OCI-LY3 (cell line): ENCODE measurements at regions not wholly inside any gene's neighbourhood (a gene's known extent, or its start where the extent isn't known, plus 50 kb on each side); places are given as distances from the start of the nearest gene placed in this dataset.

ENCODE experiments used
- CTCF ChIP-seq: fragments of 200-600, 300-600 bp; sonication (generic); IDR thresholded peaks from 2 replicates; pipeline ENCODE4 v1.5.1; 2014; ENCODE audit warnings: antibody characterized with exemption, low read length, low read depth
- EZH2phosphoT487 ChIP-seq: fragments of 200-600 bp; shearing (Covaris generic); IDR thresholded peaks from 2 replicates; pipeline ENCODE4 v1.6.1; 2018; ENCODE audit warnings: antibody characterized with exemption, mixed run types, low read depth

GRCh38 chr5:89452081-89452480 is 569.1 kb upstream of the MEF2C start:
- TF ChIP-seq CTCF (no peak), EZH2phosphoT487 (no peak)
